ENCODE measurements at regions not wholly inside any gene's neighbourhood (a gene's known extent, or its start where the extent isn't known, plus 50 kb on each side); places are given as distances from the start of the nearest gene placed in this dataset.
"Not testable (repeated sequence)": the region's sequence is repeated elsewhere in the genome, so short reads cannot be mapped to it uniquely, and the experiment has no call there.

DNA sequence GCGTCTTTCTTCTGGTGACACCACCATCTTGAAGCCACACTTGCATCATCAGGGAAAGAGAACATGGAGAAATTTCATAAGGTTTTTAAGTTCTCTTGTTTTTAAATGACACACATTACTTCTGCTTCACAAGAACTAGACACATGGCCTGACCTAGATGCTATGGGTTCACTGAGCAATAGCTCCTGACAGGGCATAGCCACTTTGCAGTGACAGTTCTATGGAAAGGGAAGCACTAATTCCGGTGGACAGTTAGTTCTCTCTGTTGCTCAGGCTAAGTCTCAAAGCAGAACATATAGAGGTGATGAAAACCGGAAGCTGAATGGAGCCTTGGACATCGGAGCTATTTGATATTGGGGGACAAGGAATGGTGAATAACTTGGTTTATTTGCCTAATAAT is 940.1 kb upstream of the WWC1 start:
- DNase-seq = no peak

DNA sequence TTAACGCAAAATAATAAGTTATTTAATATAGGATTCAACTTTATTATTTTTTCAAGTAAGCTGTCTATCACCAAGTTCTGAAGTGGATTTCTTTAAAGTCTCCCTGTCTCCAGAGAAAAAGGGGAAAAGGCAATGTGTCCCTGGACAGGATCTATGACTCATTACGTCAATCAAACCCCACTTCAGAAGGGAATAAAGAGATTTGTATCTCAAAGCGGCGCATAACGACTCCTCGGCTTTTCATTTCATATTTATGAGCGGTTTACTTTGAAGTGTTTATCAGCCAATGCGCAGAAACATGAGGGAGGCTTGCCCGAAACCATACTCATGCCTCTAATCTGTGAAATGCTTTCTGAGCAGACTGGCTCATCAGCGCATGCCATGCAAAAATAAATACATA is 938.6 kb upstream of the WWC1 start:
- no peak for DNase-seq

DNA sequence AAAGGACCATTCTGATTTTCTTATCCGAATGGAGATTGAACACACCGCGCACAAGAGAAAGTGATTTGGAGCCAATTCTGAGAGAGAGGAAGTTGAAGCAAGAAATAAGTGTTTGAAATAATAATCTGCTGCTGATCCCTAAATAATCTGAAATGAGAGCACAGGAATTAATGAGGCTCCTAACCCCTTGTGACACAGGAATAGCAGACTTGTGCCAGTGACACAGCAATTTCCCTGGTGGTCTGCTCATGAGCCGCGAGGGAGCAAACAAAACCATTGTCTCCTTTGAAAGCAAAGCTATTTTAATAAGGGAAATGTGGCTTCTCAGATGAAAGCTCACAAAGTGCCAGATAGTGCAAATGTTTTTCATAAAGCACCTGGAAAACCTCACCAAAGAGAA is 936.1 kb upstream of the WWC1 start:
- no peak for DNase-seq

DNA sequence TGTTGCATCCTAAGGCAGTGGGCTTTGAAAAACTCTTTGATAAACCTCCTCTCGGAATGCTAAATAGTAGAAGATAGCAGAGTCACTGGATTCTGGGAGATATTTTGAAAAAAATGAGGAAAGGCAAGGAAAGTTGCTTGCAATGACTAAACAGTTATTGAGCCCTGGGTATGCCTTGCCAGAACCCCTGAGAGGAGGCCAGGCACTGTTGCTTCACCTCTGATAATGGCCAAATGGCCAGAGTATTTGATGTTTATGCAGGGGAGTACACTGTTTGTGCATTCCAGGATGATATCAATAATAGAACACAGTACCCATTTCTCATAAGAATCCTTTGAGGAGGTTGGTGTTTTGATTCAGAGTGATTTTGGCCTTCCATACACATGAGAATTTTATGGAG is 935.1 kb upstream of the WWC1 start:
- no peak for DNase-seq

DNA sequence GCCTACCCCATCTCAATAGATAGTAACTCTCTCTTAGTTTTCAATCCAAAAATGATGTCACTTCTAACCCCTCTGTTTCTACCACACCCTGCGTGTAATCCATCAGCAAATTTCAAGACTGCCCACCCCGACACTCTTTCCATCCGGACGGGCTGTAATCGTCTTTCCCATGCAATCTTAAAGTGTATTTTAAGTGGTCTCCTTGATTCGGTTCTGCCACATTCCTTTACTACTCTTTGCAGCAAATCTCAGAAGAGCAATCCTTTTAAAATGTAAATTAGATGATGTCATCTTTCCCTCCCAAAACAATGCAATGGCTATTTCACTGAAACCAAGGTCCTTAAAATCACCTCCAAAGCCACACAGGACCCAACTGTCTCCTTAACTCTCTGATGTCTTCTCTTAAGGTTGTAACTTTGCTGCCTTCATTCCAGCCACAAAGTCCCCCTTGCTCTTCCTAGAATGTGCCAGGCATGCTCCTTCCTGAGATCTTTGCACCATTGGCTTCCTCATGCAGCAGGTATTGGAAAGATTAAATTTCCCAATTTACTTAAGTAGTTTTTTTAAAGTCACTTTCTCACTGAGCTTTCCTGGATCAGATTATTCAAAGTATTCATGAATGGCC is 932.5 kb upstream of the WWC1 start:
- DNase-seq = no peak

DNA sequence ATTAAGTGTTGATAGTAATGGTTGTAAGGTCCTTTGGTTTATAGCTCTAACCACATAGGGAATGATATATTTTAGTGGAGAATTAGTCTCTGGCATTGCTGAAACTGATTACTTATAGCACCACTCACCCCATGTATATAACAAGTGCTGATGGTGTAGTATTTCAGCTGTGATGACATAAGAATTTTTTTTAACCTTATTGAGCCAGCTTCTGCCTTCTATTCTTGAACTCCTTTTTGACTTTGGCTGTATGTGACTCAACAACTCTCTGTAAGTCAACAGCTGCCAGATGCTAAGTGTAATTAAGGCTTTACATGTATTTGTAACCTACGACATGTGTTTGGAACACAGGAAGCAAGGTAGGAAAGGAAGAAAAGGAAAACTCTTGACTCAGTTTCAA is 929.6 kb upstream of the WWC1 start:
- DNase-seq = no peak

DNA sequence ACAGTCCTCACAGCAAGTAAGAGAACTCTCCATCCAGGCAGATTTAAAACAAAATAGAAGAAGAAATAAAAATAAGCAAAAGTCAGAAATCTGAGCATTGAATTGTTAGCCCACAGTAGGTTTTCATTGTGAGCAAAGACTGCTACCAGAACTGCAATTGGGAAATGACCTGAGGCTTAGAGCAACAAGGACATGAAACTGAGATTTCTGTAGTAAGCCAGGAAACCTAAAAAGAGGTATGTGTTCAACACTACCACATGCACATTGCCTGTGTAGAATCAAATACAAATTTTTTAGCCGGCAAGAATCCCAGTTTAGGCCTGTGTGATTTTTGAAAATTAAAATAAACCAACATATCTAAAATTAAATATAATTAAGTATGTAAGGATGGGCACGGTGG is 928.4 kb upstream of the WWC1 start:
- no peak for DNase-seq

DNA sequence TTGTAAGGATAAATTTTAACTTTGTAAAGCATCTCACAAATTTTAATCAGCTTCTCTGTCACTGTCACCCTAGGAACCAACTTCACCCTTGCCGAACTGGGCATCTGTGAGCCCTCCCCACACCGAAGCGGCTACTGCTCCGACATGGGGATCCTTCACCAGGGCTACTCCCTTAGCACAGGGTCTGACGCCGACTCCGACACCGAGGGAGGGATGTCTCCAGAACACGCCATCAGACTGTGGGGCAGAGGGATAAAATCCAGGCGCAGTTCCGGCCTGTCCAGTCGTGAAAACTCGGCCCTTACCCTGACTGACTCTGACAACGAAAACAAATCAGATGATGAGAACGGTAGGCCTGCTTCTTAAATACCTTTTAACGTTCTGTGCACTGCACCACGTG is 916.3 kb upstream of the WWC1 start:
- no peak for DNase-seq

DNA sequence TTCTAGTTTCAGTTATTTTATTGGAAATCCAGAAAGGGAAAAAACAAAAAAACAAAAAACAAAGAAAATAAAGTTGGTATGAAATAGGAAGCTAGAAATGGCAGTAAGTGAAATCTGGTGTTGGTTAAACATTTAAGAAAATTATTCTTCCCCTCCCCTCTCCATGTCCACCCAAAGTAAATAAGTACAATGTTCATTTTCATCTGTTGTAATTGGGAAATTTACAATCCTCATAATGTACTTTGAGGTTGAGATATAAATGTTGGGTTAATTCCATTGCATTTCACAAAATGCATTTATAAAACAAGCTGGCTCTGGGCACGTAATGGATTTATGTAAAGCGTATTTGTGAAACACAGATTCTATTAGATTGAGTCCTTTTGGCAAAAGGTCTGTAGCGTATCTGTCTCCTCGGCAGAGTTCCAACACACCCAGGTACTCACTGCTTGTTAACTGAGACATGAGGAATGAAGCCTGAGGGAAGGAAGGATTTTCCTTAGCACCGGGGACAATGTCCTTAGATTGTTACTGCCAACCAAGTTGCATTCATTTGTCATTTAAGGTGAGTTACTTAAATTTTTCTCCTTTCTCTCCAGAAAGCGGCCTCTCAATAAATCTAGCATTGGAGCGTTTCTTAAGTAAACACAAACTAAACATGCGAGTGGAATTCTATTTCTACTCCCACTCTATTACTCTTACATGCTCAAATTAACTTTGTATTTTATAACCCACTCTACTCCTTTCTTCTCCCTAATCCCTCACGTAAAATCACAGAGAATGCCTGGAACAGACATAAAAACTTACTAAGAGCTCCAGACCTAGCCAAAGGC is 912.3 kb upstream of the WWC1 start:
- DNase-seq = no peak

DNA sequence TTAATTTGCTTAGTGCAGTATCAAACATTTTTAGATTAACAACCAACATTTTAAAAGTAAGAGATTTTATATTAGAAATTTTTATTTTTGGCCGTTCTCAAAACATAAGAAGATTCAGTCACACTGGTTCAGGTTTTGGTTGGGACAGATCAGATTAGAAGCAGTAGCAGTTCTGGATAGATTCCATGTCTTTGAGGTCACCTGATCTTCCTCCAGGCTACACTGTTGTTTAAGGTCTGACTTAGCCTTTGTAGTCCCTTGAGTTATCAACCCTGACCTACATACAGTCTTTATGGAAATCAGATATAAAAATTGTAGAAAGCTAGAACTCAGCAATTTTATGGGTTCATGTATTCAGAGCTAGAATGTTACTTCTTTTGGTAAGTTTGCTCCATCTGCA is 910.0 kb upstream of the WWC1 start:
- no peak for DNase-seq

DNA sequence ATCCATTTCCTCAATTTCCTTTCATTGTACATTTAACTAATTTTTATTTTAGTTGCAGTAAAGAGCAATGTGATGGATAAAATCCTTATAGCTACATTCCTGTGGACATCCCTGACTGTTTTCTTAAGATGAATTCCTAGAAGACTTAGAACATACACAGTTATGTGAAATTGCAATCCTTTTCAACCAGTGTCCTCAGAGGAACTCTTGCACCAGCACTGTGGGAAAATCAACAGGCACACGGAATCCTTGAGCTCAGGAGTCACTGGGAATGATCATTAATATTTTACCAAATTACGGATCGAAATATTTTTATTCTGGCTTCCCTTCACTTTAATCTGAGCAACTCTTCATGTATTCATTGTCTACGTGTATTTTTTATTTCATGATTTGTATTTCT is 901.9 kb upstream of the WWC1 start:
- DNase-seq = no peak

DNA sequence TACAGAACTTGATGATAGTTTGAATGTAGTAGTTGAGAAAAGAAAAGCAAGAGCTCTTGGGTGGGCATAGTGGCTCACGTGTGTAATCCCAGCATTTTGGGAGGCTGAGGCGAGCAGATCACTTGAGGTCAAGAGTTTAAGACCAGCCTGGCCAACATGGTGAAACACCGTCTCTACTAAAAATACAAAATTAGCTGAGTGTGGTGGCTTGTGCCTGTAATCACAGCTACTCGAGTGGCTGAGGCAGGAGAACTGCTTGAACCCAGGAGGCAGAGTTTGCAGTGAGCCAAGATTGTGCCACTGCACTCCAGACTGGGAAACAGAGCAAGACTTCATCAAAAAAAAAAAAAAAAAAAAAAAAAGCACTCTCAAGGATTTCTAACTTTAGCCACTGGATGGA is 900.2 kb upstream of the WWC1 start:
- DNase-seq = not testable (repeated sequence)

DNA sequence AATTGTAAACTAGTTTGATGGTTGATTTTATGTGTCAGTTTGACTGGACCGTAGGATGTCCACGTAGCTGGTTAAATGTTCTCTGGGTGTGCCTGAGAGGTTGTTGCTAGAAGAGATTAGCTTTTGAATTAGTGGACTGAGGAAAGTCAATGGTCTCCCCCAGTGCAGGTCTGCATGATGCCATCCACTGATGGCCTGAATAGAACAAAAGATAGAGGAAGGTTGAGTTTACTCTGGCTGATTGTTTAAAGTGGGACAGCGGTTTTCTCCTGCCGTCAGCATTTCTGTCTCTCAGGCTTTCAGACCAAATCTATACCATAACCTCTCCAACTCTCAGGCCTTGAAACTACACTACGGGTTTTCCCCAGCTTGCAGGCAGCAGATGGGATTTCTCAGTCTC is 899.2 kb upstream of the WWC1 start:
- no peak for DNase-seq

DNA sequence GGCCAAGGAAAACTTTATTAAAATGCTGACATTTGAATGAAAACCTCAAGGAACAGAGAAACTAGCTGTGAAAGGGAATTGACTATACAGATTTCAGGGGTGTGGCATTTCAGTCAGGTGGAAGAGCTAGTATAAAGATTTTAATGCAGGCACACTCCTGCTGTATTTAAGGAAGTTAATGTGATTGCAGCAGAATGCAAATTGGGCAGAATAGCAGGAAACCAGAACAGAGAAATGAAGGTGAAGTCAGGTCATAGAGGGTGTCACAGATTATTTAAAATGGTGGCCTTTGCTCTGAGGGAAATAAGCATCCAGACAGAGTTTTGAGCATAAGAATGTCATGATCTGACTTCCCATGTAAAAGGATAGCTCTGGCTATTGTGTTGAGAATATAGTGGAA is 898.1 kb upstream of the WWC1 start:
- no peak for DNase-seq

DNA sequence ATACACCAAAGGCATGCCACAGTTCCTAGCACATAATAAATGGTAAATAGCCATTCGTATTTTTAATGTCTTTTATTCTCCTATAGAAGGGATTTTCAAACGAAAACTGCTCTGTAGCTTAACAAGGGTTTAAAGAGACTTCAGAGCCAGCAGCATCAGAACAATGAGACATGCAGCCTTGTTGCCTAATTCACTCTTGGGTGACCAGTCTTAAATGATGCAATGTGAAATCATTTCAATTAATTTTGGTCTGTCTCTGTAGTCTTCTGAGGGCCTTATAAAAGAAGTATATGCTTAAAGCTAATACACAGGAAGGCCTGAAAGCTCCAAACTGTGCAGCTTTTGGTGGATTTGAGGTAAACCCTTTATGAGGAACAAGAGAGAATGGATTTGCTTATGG is 888.8 kb upstream of the WWC1 start:
- no peak for DNase-seq

DNA sequence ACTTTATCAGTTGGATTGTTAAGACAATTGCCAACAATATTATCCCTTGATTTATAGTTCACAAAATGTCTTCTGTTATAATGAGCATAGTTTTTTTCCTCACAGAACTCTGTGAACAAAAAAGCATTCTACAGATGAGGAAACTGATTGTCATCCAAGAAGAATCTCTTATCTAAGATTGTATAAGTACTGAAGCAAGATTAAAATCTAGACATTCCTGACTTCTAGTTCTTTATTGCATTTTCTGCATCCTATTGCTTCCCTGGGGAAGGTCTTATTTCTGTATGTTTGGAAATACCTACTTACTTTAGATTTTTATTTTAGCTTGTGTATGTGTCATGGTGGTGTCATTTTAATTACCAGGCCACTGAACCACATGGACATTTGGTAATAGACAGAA is 884.9 kb upstream of the WWC1 start:
- no peak for DNase-seq

DNA sequence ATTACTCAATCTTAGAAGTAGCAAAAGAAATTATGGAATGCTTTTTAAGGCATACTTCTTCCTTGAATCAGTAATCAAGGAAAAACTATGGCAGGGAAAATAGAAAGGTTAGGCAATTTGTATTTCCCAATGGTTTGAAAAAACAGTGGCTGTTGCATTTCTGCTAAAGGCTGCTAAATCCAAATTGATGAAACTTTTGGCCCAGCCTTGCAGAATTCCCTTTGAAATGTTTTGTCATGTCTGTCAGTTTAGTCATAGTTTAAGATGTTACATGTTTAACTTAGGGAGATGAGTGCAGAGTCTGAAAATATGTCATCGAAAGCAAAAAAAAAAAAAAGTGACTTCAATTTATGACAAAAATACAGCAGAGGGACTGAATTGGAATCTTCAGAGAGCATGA is 878.9 kb upstream of the WWC1 start:
- DNase-seq = no peak

DNA sequence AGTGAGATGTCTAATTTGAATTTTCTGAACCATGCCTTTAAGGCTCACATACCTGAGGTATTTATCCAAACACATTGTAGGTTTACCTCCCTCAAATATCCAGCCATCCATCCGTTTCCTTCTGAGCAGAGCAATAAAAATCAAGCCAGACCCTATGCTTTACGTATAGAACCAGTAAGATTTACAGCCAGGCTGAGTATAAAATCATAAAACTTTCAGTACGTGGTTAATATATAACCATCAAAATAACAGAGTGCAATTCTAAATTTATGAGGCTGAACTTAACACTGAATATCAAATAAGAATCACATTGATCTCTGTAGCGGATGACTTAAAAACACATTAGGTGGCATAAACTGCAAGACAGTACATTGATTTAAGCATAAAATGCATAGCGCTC is 877.9 kb upstream of the WWC1 start:
- no peak for DNase-seq

DNA sequence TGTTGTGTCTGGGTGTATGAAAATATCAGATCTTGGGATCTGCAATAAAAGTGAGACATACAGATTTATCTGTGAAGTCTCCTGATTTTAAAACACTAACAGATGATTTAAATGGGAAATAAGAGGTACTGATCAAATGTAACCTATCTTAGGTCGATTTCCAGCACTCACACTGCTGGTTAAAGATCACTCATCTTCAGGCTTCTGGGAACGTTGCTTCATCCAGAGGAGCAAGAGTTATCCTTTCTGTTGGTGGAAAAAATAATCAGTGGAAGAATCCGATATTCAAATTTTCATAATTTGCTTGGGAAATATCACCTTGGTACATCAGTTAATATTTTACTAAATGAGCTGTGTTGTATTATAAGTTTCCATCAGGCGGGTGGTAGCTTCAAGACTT is 876.8 kb upstream of the WWC1 start:
- DNase-seq = no peak

DNA sequence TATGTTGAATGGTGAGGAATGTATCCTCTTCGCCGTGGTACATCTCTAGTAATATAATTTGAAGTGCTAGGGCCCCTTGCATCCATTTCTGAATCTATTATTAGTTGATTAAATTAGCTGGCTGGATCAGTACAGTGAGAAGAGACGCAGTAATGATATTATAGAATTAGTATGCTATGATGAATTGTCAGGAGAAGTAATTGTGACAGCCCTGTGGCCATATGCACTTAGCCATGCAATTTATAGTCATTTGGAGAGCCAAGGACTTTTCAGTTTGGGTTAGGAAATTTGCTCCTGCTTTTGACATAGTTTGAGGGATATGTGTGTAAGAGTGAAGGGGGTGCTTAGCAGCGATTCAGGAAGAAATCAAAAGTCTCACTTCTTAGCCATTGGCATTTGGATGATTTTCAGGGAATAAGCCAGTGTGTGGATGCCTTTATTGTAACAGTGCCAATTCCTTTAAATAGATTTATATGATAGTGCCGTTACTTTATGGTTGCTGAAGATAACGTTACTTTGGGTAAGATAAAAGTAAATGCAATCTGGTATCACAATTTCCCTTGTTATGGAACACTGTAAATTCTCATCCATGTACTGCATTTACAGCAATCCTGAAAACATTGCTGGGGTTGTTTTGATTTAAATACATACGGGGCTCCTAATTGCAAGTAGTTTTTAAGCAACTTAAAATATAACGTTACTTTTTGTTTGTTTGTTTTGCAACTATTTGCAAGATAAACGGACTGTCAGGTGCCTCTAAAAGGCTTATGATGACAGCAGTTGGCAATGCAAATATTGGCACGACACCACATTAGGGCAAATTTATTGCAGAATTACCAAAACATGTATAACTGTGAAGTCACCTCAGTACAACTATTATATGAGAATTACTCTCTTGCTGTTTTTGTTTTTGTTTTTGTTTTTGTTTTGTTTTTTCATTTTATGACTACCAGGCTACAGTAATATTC is 875.4 kb upstream of the WWC1 start:
- DNase-seq = peak in 1 of 2 experiments; percentile 1

DNA sequence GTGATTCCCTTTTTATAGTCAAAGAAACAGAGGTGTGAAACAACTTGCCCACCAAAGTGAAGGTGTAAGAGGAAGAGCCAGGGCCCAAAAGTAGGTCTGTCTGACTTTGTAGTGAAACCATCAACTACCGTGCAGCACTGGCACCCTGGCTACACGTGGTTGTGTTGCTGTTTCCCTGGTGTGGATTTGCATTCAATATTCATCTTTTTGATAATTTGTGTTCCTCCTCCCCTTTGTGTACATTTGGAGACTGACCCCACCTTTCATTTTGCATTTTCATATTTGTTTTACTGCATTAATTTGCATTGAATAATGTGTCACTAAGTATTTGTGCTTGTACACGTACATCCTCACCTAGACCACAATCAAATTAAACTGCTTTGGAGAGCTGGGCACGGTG is 873.8 kb upstream of the WWC1 start:
- no peak for DNase-seq

DNA sequence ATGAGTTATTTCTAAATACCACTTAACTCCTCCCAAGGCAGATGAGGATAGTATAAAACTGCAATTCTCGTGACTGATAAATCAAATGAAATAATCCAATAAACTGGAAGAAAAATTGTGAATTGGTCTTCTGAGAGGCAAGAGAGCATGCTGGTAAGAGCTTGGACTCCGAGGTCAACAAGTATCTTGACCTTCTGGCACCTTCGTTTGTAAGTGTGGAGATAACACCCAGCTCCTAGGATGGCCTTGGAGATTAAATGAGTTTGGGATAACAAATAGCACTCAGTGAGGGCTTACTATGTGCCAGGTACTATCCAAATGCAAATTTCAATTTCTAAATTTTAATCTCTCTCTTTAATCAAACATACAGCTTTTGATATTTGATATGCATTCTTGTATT is 866.3 kb upstream of the WWC1 start:
- DNase-seq = no peak

DNA sequence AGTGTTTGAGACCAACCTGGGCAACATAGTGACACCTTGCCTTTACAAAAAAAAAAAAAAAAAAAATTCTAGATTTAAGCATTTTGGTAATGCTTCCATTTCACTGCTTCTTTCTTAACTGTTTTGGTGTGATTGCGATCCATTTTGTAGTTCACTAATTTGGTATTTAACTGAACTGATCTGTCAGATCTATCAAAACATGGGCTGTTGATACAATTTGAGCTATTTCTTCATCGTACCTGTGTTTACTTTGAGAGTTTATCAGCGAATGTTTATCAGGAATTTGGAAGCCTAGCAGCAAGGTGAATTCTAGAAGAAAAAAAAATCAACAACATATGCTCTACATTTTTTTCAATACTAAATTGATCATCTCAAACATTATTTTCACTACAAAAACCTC is 864.9 kb upstream of the WWC1 start:
- DNase-seq = no peak

DNA sequence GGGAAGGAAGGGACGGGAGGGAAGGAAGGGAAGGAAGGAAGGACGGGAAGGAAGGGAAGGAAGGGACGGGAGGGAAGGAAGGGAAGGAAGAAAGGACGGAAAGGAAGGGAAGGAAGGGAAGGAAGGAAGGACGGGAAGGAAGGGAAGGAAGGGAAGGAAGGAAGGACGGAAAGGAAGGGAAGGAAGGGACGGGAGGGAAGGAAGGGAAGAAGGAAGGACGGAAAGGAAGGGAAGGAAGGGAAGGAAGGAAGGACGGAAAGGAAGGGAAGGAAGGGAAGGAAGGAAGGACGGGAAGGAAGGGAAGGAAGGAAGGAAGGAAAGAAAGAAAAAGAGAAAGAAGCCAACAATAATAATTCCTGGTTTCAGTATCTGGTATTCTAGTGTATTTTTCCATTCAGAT is 863.8 kb upstream of the WWC1 start:
- DNase-seq = not testable (repeated sequence)
